HG02623 (cell line): ENCODE measurements at regions not wholly inside any gene's neighbourhood (a gene's known extent, or its start where the extent isn't known, plus 50 kb on each side); places are given as distances from the start of the nearest gene placed in this dataset.

Source experiments
- ATAC-seq: cut with Tn5 transposase; IDR thresholded peaks from one replicate; pipeline ENCODE4 v1.9.1; 2021; ENCODE audit warnings: moderate library complexity; ENCODE audit not compliant: unreplicated experiment

GRCh38 chr20:10861090-10861489 lies 187.3 kb upstream of the JAG1 start:
- ATAC-seq = no peak

- no peak for ATAC-seq
These were observed 187.8 kb upstream of the JAG1 start for GRCh38 chr20:10861619-10862018.

- ATAC-seq = no peak
These were observed 189.7 kb upstream of the JAG1 start for GRCh38 chr20:10863337-10864060.

GRCh38 chr20:10864076-10864672 lies 190.4 kb upstream of the JAG1 start:
- no peak for ATAC-seq

- ATAC-seq = no peak
These were observed 194.5 kb upstream of the JAG1 start for GRCh38 chr20:10868299-10868698.

GRCh38 chr20:10873026-10873425 lies 199.2 kb upstream of the JAG1 start:
- ATAC-seq = no peak

- ATAC-seq = no peak
These were observed 201.9 kb upstream of the JAG1 start for GRCh38 chr20:10875653-10876052.

GRCh38 chr20:10876558-10876957 lies 202.8 kb upstream of the JAG1 start:
- ATAC-seq = no peak

GRCh38 chr20:10877342-10877741 lies 203.5 kb upstream of the JAG1 start:
- ATAC-seq = no peak

- no peak for ATAC-seq
These were observed 209.4 kb upstream of the JAG1 start for GRCh38 chr20:10883166-10883565.

- no peak for ATAC-seq
These were observed 219.5 kb upstream of the JAG1 start for GRCh38 chr20:10893321-10893720.

GRCh38 chr20:10897336-10897735 lies 223.5 kb upstream of the JAG1 start:
- ATAC-seq = no peak

GRCh38 chr20:10898552-10898951 lies 224.8 kb upstream of the JAG1 start:
- ATAC-seq = no peak

- ATAC-seq = no peak
These were observed 228.4 kb upstream of the JAG1 start for GRCh38 chr20:10902174-10902573.

GRCh38 chr20:10902576-10903282 lies 228.9 kb upstream of the JAG1 start:
- ATAC-seq = no peak

- no peak for ATAC-seq
These were observed 233.0 kb upstream of the JAG1 start for GRCh38 chr20:10906834-10907233.

- ATAC-seq = no peak
These were observed 236.0 kb upstream of the JAG1 start for GRCh38 chr20:10909803-10910202.

GRCh38 chr20:10910535-10911178 lies 236.9 kb upstream of the JAG1 start:
- no peak for ATAC-seq

- ATAC-seq = no peak
These were observed 237.5 kb upstream of the JAG1 start for GRCh38 chr20:10911298-10911697.

GRCh38 chr20:10915815-10916214 lies 242.0 kb upstream of the JAG1 start:
- ATAC-seq = no peak

- ATAC-seq = no peak
These were observed 242.5 kb upstream of the JAG1 start for GRCh38 chr20:10916312-10916711.

- ATAC-seq = no peak
These were observed 244.0 kb upstream of the JAG1 start for GRCh38 chr20:10917826-10918225.
